AG09319 (cell line): ENCODE measurements at regions not wholly inside any gene's neighbourhood (a gene's known extent, or its start where the extent isn't known, plus 50 kb on each side); places are given as distances from the start of the nearest gene placed in this dataset.

ENCODE experiments used
- DNase-seq: peaks from one replicate; pipeline ENCODE4 v3.0.0-alpha.2; 2010; ENCODE audit warnings: low read depth; ENCODE audit errors: extremely low read depth
- TF ChIP-seq, protein P1 (sequence below): IDR thresholded peaks from 2 replicates; pipeline ENCODE4 v1.5.1; 2011; ENCODE audit warnings: low read depth, mild to moderate bottlenecking, inconsistent platforms, low read length, moderate library complexity

DNA sequence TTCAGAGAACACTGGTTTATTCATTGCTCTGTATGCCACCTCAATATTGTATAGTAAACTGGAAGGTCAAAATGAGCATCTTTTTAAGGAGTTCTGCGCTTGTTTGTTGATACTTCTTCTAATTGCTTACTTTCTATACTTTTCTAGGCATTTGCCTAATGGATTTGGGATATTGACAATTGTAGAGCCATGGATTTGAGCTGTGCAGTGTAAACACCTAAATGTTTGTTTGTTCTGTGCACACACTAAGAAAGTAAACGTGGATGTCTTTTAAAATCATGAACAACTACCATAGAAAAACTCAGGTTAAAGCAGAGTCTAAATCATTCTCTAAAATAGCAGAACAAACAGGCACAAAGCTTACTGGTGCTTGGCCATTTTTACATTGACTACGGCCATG is 436.6 kb upstream of the GBE1 start:
- TF ChIP-seq, protein P1, sequence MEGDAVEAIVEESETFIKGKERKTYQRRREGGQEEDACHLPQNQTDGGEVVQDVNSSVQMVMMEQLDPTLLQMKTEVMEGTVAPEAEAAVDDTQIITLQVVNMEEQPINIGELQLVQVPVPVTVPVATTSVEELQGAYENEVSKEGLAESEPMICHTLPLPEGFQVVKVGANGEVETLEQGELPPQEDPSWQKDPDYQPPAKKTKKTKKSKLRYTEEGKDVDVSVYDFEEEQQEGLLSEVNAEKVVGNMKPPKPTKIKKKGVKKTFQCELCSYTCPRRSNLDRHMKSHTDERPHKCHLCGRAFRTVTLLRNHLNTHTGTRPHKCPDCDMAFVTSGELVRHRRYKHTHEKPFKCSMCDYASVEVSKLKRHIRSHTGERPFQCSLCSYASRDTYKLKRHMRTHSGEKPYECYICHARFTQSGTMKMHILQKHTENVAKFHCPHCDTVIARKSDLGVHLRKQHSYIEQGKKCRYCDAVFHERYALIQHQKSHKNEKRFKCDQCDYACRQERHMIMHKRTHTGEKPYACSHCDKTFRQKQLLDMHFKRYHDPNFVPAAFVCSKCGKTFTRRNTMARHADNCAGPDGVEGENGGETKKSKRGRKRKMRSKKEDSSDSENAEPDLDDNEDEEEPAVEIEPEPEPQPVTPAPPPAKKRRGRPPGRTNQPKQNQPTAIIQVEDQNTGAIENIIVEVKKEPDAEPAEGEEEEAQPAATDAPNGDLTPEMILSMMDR, result no peak
- no peak for DNase-seq

DNA sequence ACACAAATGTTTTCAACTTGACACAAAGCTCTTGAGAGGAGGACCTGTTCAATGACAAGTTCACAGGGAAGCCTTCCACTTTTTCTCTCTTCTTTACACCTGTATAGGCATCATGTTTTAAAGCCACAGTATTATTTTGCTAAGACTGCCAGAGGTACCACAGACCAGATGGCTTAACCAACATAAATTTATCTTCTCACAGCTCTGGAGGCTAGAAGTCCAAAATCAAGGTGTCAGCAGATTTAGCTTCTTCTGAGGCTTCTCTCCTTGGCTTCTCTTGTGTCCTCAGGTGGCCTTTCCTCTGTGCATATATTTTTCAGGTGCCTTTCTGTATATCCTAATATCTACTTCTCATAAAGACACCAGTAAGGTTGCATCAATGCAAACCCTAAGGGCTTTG is 435.2 kb upstream of the GBE1 start:
- TF ChIP-seq, protein P1, result no peak
- no peak for DNase-seq

- DNase-seq, result no peak
- TF ChIP-seq, protein P1, result no peak
Observed at GRCh38 chr3:82194870-82195269, 433.4 kb upstream of the GBE1 start.

- no peak for DNase-seq
- TF ChIP-seq, protein P1, result no peak
Observed at GRCh38 chr3:82186017-82186416, 424.6 kb upstream of the GBE1 start.

GRCh38 chr3:82179291-82179690 is 417.8 kb upstream of the GBE1 start:
- TF ChIP-seq, protein P1, result no peak
- DNase-seq, result no peak

DNA sequence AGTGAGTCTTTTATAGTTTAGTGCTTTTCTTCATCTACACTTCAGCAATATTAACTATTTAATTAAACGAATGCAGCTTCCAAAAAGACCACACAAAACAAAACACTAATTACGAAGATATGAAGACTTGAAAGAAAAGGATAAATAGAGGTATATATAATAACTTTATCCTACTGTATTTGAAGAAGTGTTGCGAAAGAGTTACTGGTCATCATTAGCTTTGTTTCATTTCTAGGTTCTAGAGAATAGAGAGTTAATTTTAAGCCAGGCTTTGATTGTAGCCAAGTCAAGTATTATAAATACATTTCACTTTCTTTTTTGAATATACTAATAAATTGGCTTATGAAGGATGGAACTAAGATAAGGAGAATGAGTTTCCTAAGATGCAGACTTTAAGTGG is 416.8 kb upstream of the GBE1 start:
- DNase-seq, result no peak
- TF ChIP-seq, protein P1, result no peak

DNA sequence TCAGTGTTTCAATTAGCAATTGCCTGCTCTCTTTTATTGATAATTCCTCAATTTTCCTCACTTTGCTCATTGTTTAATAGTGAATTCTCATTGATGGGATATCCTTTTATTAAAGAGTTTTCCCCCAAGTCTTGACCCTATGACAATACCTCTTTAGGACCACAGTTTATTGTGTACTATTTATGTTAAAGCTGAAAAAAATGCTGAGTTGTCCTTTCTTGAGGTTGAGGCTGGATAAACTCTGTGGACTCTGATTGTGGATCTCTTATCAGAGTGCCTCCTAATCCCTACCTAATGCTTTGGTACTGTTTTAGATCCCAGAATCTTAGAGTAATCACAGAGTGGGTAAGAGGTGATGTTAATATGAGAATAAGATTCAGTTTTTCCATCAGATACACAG is 416.3 kb upstream of the GBE1 start:
- TF ChIP-seq, protein P1, result no peak
- DNase-seq, result no peak
